K562 (cell line): ENCODE measurements at regions not wholly inside any gene's neighbourhood (a gene's known extent, or its start where the extent isn't known, plus 50 kb on each side); places are given as distances from the start of the nearest gene placed in this dataset.

ENCODE experiments used
- ATAC-seq: fragments of 200-7000 bp; cut with Tn5 transposase; 3 replicates; pipeline ENCODE4 v1.9.1; 2020; ENCODE audit warnings: moderate library complexity
- BruUV-seq: library from RNA; stranded (reverse); fragments of 400-500 nt; replicated peaks from 2 replicates; lab custom pipeline; 2021; lab: Mats Ljungman, UMichigan
- CTCF ChIA-PET: fragments of 300-600 bp; formaldehyde crosslinking; extraction: SDS; loops from one replicate; lab custom pipeline; 2021; ENCODE audit warnings: low intra/inter-chr PET ratio; lab: Yijun Ruan, JAX
- POLR2A ChIA-PET: fragments of 300-600, 350-650 bp; sonication (Branson Sonifier 250); formaldehyde crosslinking; extraction: SDS; loops from one replicate; lab custom pipeline; 2021; ENCODE audit warnings: antibody characterized with exemption, inconsistent platforms; lab: Yijun Ruan, JAX
- DNase-seq, 4 experiments: peaks; one replicate each; pipeline versions ENCODE4 v3.0.0 to v3.0.0-alpha.2; 2011 to 2018; ENCODE audit warnings: low spot score in 3 of 4, mixed read lengths in 3 of 4; ENCODE audit errors: extremely low read depth in 1 of 4
- FAIRE-seq: peaks from 2 replicates; lab custom pipeline; 2011; peaks lifted over from hg19 to GRCh38; lab: Jason Lieb, UNC
- H2AFZ ChIP-seq: 2 replicates; pipeline ENCODE4 v1.6.0; 2011; ENCODE audit warnings: low read depth, low read length, control low read depth, inconsistent platforms
- H3K27ac ChIP-seq: fragments of 200-600 bp; 3 replicates; pipeline ENCODE4 v1.8.0; 2011; ENCODE audit warnings: low read depth, mild to moderate bottlenecking, control low read depth, inconsistent platforms, low read length, moderate library complexity, mixed read lengths; ENCODE audit errors: extremely low read depth
- H3K27me3 ChIP-seq, 2 experiments: fragments of 300-600 bp in 1 of 2; 2 replicates in 1 of 2; 3 replicates in 1 of 2; pipeline versions ENCODE4 v1.6.0 to v1.8.0; 2011; ENCODE audit warnings: inconsistent platforms in 2 of 2, low read length in 2 of 2, mild to moderate bottlenecking in 1 of 2, mixed read lengths in 1 of 2, moderate library complexity in 1 of 2; ENCODE audit not compliant: control insufficient read depth in 2 of 2, insufficient read depth in 2 of 2
- H3K36me3 ChIP-seq: fragments of 300-600 bp; 3 replicates; pipeline ENCODE4 v1.8.0; 2011; ENCODE audit warnings: mild to moderate bottlenecking, low read length, inconsistent platforms; ENCODE audit not compliant: control insufficient read depth, insufficient read depth
- H3K4me1 ChIP-seq, 2 experiments: fragments of 200-600 bp in 1 of 2; replicated peaks in 1 of 2; 2 replicates in 1 of 2; 3 replicates in 1 of 2; pipeline versions ENCODE4 v1.5.1 to v1.8.0; 2011; ENCODE audit warnings: inconsistent platforms in 2 of 2, low read length in 2 of 2, mild to moderate bottlenecking in 1 of 2, mixed read lengths in 1 of 2, moderate library complexity in 1 of 2; ENCODE audit not compliant: control insufficient read depth in 2 of 2, insufficient read depth in 2 of 2
- H3K4me2 ChIP-seq: 2 replicates; pipeline ENCODE4 v1.6.1; 2011; ENCODE audit warnings: low read length, control low read depth, inconsistent platforms, mixed read lengths; ENCODE audit not compliant: insufficient read depth
- H3K4me3 ChIP-seq: fragments of 200-600 bp; sonication (generic), shearing (Covaris generic); 2 replicates; pipeline ENCODE4 v1.5.1; 2016; ENCODE audit warnings: control low read depth, inconsistent platforms
- H3K79me2 ChIP-seq: fragments of 200-600 bp; 3 replicates; pipeline ENCODE4 v1.8.0; 2011; ENCODE audit warnings: low read length, inconsistent platforms; ENCODE audit not compliant: control insufficient read depth, insufficient read depth
- H3K9ac ChIP-seq, 2 experiments: 2 replicates each; pipeline versions ENCODE4 v1.6.0 to v1.6.1; 2011; ENCODE audit warnings: low read depth in 2 of 2, low read length in 2 of 2, control low read depth in 1 of 2, inconsistent platforms in 1 of 2, mild to moderate bottlenecking in 1 of 2, mixed read lengths in 1 of 2; ENCODE audit not compliant: insufficient read depth in 1 of 2
- H3K9me1 ChIP-seq: one replicate; pipeline ENCODE4 v1.6.0; 2011; ENCODE audit warnings: inconsistent platforms, mild to moderate bottlenecking, low read length, moderate library complexity; ENCODE audit not compliant: control insufficient read depth, insufficient read depth
- H3K9me3 ChIP-seq: replicated peaks from 2 replicates; pipeline ENCODE4 v1.5.1; 2011; ENCODE audit warnings: low read depth, low read length, inconsistent platforms; ENCODE audit not compliant: control insufficient read depth, insufficient read depth
- H4K20me1 ChIP-seq: replicated peaks from 2 replicates; pipeline ENCODE4 v1.6.1; 2011; ENCODE audit warnings: low read length, inconsistent platforms, mixed read lengths; ENCODE audit not compliant: control insufficient read depth, insufficient read depth
- BRD9 ChIP-seq: fragments of 450-650 bp; IDR thresholded peaks from 2 replicates; pipeline ENCODE4 v1.6.1; 2018; ENCODE audit warnings: low read depth; ENCODE audit not compliant: partially characterized antibody
- KLF13 ChIP-seq: fragments of 450-650 bp; IDR thresholded peaks from 2 replicates; pipeline ENCODE4 v1.6.1; 2016; ENCODE audit warnings: missing genetic modification characterization, low read depth, mild to moderate bottlenecking, missing compliant biosample characterization, moderate library complexity, borderline replicate concordance
- NR2C2 ChIP-seq, 2 experiments: fragments of 200-800 bp in 1 of 2; sonication (Bioruptor generic) in 1 of 2; sonication (generic) in 1 of 2; formaldehyde crosslinking in 1 of 2; IDR thresholded peaks; 2 replicates each; pipeline versions ENCODE4 v1.6.1 to v1.8.0; 2016 to 2022; ENCODE audit warnings: mild to moderate bottlenecking in 1 of 2, missing compliant biosample characterization in 1 of 2, missing genetic modification characterization in 1 of 2, missing genetic modification reagents in 1 of 2
- SREBF2 ChIP-seq: sonication (generic); formaldehyde crosslinking; IDR thresholded peaks from 2 replicates; pipeline ENCODE4 v1.4.0; 2020; ENCODE audit warnings: mild to moderate bottlenecking, missing genetic modification reagents
- SRF ChIP-seq, 2 experiments: fragments of 250-450, 450-650 bp in 1 of 2; sonication (Bioruptor Pico) in 1 of 2; sonication (generic) in 1 of 2; formaldehyde crosslinking; IDR thresholded peaks; 2 replicates each; pipeline versions ENCODE4 v1.5.0 to v1.5.1; 2020 to 2022; ENCODE audit warnings: mild to moderate bottlenecking in 1 of 2, missing genetic modification reagents in 1 of 2
- TCF15 ChIP-seq: fragments of 250-450 bp; sonication (Bioruptor Pico); IDR thresholded peaks from 2 replicates; pipeline ENCODE4 v1.8.0; 2022; ENCODE audit warnings: moderate library complexity, mild to moderate bottlenecking, inconsistent platforms
- ZNF41 ChIP-seq: fragments of 250-450 bp; sonication (Bioruptor Pico); conservative IDR thresholded peaks from 2 replicates; pipeline ENCODE4 v1.4.0; 2020; ENCODE audit warnings: mild to moderate bottlenecking
- ZNF583 ChIP-seq: fragments of 250-450 bp; sonication (Bioruptor Pico); IDR thresholded peaks from 2 replicates; pipeline ENCODE4 v1.4.0; 2020
- WGBS: fragments of 100-300 bp; shearing (Covaris generic); methylation state at CpG from one replicate; pipeline ENCODE4 v1.1.6; 2016; ENCODE audit warnings: low coverage, mixed read lengths; ENCODE audit not compliant: insufficient coverage; ENCODE audit errors: missing lambda C conversion rate; 5-methylcytosine and 5-hydroxymethylcytosine counted together
- in situ Hi-C: fragments of 300-500 bp; cut with MboI; formaldehyde crosslinking; loops from 4 replicates; pipeline ENCODE4 v1.15.0; 2018; ENCODE audit warnings: inconsistent platforms, mixed read lengths
- intact Hi-C: fragments of 100-400 bp; cut with micrococcal nuclease; formaldehyde crosslinking; loops from 2 replicates; pipeline ENCODE4 v1.14.2; 2022
- TF ChIP-seq, protein P1 (sequence below): fragments of 450-650 bp; IDR thresholded peaks from 2 replicates; pipeline ENCODE4 v1.6.1; 2016; ENCODE audit warnings: low read depth, mild to moderate bottlenecking, moderate library complexity
- TF ChIP-seq, protein P2 (sequence below): sonication (generic); formaldehyde crosslinking; IDR thresholded peaks from 2 replicates; pipeline ENCODE4 v1.8.0; 2022; ENCODE audit warnings: mild to moderate bottlenecking, missing genetic modification reagents
- TF ChIP-seq, protein P3 (sequence below): fragments of 450-650 bp; formaldehyde crosslinking; IDR thresholded peaks from 2 replicates; pipeline ENCODE4 v1.4.0; 2020; ENCODE audit warnings: mild to moderate bottlenecking, moderate library complexity

- H3K36me3 ChIP-seq = no peaks in the 10 kb centered on the region
- ChIA-PET POLR2A (no interaction called here), CTCF (no interaction called here)
- no peaks in the 10 kb centered on the region for H3K79me2 ChIP-seq
- in situ Hi-C loops = no loop called here
- no peak for ATAC-seq
- H3K4me1 ChIP-seq = no peaks in the 10 kb centered on the region
- no peaks in the 10 kb centered on the region for H3K27me3 ChIP-seq
- no peaks in the 10 kb centered on the region for H3K9me3 ChIP-seq
- no peak overlapping the region for H3K27ac ChIP-seq
- H4K20me1 ChIP-seq = no peaks in the 10 kb centered on the region
- no peak overlapping the region for H3K4me2 ChIP-seq
- WGBS = 2% methylated on average over 4 of the region's 4 CpGs
- BruUV-seq = no TSS peak
- no peak overlapping the region for H2AFZ ChIP-seq
- TF ChIP-seq, protein P1, sequence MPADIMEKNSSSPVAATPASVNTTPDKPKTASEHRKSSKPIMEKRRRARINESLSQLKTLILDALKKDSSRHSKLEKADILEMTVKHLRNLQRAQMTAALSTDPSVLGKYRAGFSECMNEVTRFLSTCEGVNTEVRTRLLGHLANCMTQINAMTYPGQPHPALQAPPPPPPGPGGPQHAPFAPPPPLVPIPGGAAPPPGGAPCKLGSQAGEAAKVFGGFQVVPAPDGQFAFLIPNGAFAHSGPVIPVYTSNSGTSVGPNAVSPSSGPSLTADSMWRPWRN = no peak
- TF ChIP-seq, protein P2, sequence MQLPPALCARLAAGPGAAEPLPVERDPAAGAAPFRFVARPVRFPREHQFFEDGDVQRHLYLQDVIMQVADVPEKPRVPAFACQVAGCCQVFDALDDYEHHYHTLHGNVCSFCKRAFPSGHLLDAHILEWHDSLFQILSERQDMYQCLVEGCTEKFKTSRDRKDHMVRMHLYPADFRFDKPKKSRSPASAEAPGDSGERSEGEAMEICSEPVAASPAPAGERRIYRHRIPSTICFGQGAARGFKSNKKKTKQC (CRISPR knock-in tag) = no peak
- TF ChIP-seq, protein P3, sequence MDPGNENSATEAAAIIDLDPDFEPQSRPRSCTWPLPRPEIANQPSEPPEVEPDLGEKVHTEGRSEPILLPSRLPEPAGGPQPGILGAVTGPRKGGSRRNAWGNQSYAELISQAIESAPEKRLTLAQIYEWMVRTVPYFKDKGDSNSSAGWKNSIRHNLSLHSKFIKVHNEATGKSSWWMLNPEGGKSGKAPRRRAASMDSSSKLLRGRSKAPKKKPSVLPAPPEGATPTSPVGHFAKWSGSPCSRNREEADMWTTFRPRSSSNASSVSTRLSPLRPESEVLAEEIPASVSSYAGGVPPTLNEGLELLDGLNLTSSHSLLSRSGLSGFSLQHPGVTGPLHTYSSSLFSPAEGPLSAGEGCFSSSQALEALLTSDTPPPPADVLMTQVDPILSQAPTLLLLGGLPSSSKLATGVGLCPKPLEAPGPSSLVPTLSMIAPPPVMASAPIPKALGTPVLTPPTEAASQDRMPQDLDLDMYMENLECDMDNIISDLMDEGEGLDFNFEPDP (CRISPR knock-in tag) = no peak
- TF ChIP-seq SRF (CRISPR knock-in tag; IDR thresholded peaks at IDR 0.05) (no peak), KLF13 (tag) (no peak), TCF15 (no peak), NR2C2 (CRISPR knock-in tag; IDR thresholded peaks at IDR 0.05) (no peak), NR2C2 (tag; IDR thresholded peaks at IDR 0.05) (no peak), ZNF583 (CRISPR knock-in tag) (no peak), ZNF41 (CRISPR knock-in tag) (no peak), SREBF2 (CRISPR knock-in tag) (no peak), BRD9 (no peak)
- TF ChIP-seq, all 486 proteins: peak for 0
- DNase-seq = no peak
- no peaks in the 10 kb centered on the region for H3K9me1 ChIP-seq
- H3K4me3 ChIP-seq = no peak overlapping the region
- intact Hi-C loops = no loop called here
- no peak for FAIRE-seq
- H3K9ac ChIP-seq = no peak overlapping the region
These were observed 129.5 kb downstream of the MMUT start for GRCh38 chr6:49333345-49334125.
